ENCODE measurements at regions not wholly inside any gene's neighbourhood (a gene's known extent, or its start where the extent isn't known, plus 50 kb on each side); places are given as distances from the start of the nearest gene placed in this dataset.
"Not testable (repeated sequence)": the region's sequence is repeated elsewhere in the genome, so short reads cannot be mapped to it uniquely, and the experiment has no call there.

GRCh38 chr2:76697439-76697838 lies 824.7 kb downstream of the LRRTM4 start:
- not testable (repeated sequence) for DNase-seq (ENCODE audit: low read depth in 3 of 3, low spot score in 1 of 3)

- DNase-seq (ENCODE audit: low read depth in 3 of 3, low spot score in 1 of 3): no peak
These were observed 829.3 kb downstream of the LRRTM4 start for GRCh38 chr2:76692908-76693307.

GRCh38 chr2:76688732-76689131 lies 833.4 kb downstream of the LRRTM4 start:
- no peak for DNase-seq (ENCODE audit: low read depth in 3 of 3, low spot score in 1 of 3)

GRCh38 chr2:76687923-76688322 lies 834.3 kb downstream of the LRRTM4 start:
- DNase-seq (ENCODE audit: low read depth in 3 of 3, low spot score in 1 of 3): no peak

- DNase-seq (ENCODE audit: low read depth in 3 of 3, low spot score in 1 of 3): no peak
These were observed 837.4 kb downstream of the LRRTM4 start for GRCh38 chr2:76684756-76685155.

- DNase-seq (ENCODE audit: low read depth in 3 of 3, low spot score in 1 of 3): no peak
These were observed 843.2 kb downstream of the LRRTM4 start for GRCh38 chr2:76679025-76679396.

- DNase-seq (ENCODE audit: low read depth in 3 of 3, low spot score in 1 of 3): no peak
These were observed 843.7 kb downstream of the LRRTM4 start for GRCh38 chr2:76678383-76679024.

- DNase-seq (ENCODE audit: low read depth in 3 of 3, low spot score in 1 of 3): no peak
These were observed 847.0 kb downstream of the LRRTM4 start for GRCh38 chr2:76675212-76675611.

- no peak for DNase-seq (ENCODE audit: low read depth in 3 of 3, low spot score in 1 of 3)
These were observed 849.4 kb downstream of the LRRTM4 start for GRCh38 chr2:76672798-76673197.

- DNase-seq (ENCODE audit: low read depth in 3 of 3, low spot score in 1 of 3): no peak
These were observed 852.2 kb downstream of the LRRTM4 start for GRCh38 chr2:76669966-76670465.

GRCh38 chr2:76668279-76668678 lies 853.9 kb downstream of the LRRTM4 start:
- no peak for DNase-seq (ENCODE audit: low read depth in 3 of 3, low spot score in 1 of 3)

GRCh38 chr2:76667821-76668271 lies 854.3 kb downstream of the LRRTM4 start:
- no peak for DNase-seq (ENCODE audit: low read depth in 3 of 3, low spot score in 1 of 3)

GRCh38 chr2:76642129-76642528 lies 880.0 kb downstream of the LRRTM4 start:
- DNase-seq (ENCODE audit: low read depth in 3 of 3, low spot score in 1 of 3): no peak

- no peak for DNase-seq (ENCODE audit: low read depth in 3 of 3, low spot score in 1 of 3)
These were observed 880.7 kb downstream of the LRRTM4 start for GRCh38 chr2:76641506-76641905.

GRCh38 chr2:76640905-76641304 lies 881.3 kb downstream of the LRRTM4 start:
- no peak for DNase-seq (ENCODE audit: low read depth in 3 of 3, low spot score in 1 of 3)

GRCh38 chr2:76639171-76639680 lies 883.0 kb downstream of the LRRTM4 start:
- DNase-seq (ENCODE audit: low read depth in 3 of 3, low spot score in 1 of 3): no peak

GRCh38 chr2:76633276-76633921 lies 888.8 kb downstream of the LRRTM4 start:
- no peak for DNase-seq (ENCODE audit: low read depth in 3 of 3, low spot score in 1 of 3)

- DNase-seq (ENCODE audit: low read depth in 3 of 3, low spot score in 1 of 3): no peak
These were observed 897.1 kb downstream of the LRRTM4 start for GRCh38 chr2:76625101-76625500.

- DNase-seq (ENCODE audit: low read depth in 3 of 3, low spot score in 1 of 3): no peak
These were observed 902.6 kb upstream of the GCFC2 start for GRCh38 chr2:76613330-76613729.

GRCh38 chr2:76612764-76613163 lies 902.0 kb upstream of the GCFC2 start:
- DNase-seq (ENCODE audit: low read depth in 3 of 3, low spot score in 1 of 3): no peak

GRCh38 chr2:76610451-76610850 lies 899.7 kb upstream of the GCFC2 start:
- no peak for DNase-seq (ENCODE audit: low read depth in 3 of 3, low spot score in 1 of 3)

- no peak for DNase-seq (ENCODE audit: low read depth in 3 of 3, low spot score in 1 of 3)
These were observed 889.1 kb upstream of the GCFC2 start for GRCh38 chr2:76599732-76600368.
